SK-N-SH treated with all-trans-retinoic acid at 6 μM for 48 hours (cell line): ENCODE measurements at regions not wholly inside any gene's neighbourhood (a gene's known extent, or its start where the extent isn't known, plus 50 kb on each side); places are given as distances from the start of the nearest gene placed in this dataset.

Experiments used
- ATAC-seq: fragments of 200-7000 bp; cut with Tn5 transposase; 3 replicates; pipeline ENCODE4 v1.9.1; 2020; ENCODE audit warnings: mild to moderate bottlenecking, moderate library complexity
- ARNTL ChIP-seq: fragments of 450-650 bp; formaldehyde crosslinking; IDR thresholded peaks from 2 replicates; pipeline ENCODE4 v1.5.0; 2020; ENCODE audit warnings: low read depth, mild to moderate bottlenecking, moderate library complexity, borderline replicate concordance
- CREB5 ChIP-seq: fragments of 250-450 bp; sonication (Bioruptor Pico); IDR thresholded peaks from 2 replicates; pipeline ENCODE4 v1.5.1; 2020; ENCODE audit warnings: low read depth, mild to moderate bottlenecking, moderate library complexity
- CSDC2 ChIP-seq: fragments of 250-450 bp; sonication (Bioruptor Pico); IDR thresholded peaks from 2 replicates; pipeline ENCODE4 v1.5.0; 2020; ENCODE audit warnings: mild to moderate bottlenecking, moderate library complexity
- ESRRG ChIP-seq: fragments of 250-450 bp; sonication (Bioruptor Pico); IDR thresholded peaks from 2 replicates; pipeline ENCODE4 v1.6.1; 2021; ENCODE audit warnings: mild to moderate bottlenecking
- GLIS3 ChIP-seq: fragments of 250-450 bp; sonication (Bioruptor Pico); IDR thresholded peaks from 2 replicates; pipeline ENCODE4 v1.5.0; 2020; ENCODE audit warnings: mild to moderate bottlenecking, moderate library complexity
- ISL1 ChIP-seq: fragments of 250-450 bp; sonication (Bioruptor Pico); IDR thresholded peaks from 2 replicates; pipeline ENCODE4 v2.1.2; 2022; ENCODE audit warnings: mild to moderate bottlenecking, moderate library complexity
- OSR1 ChIP-seq: fragments of 250-450 bp; sonication (Bioruptor Pico); IDR thresholded peaks from 2 replicates; pipeline ENCODE4 v1.8.0; 2022; ENCODE audit warnings: moderate library complexity, mild to moderate bottlenecking, inconsistent platforms
- POU6F1 ChIP-seq: fragments of 250-450 bp; sonication (Bioruptor Pico); IDR thresholded peaks from 2 replicates; pipeline ENCODE4 v1.8.0; 2021; ENCODE audit warnings: low read depth, mild to moderate bottlenecking, moderate library complexity, borderline replicate concordance
- PPARA ChIP-seq: fragments of 250-450 bp; sonication (Bioruptor Pico); IDR thresholded peaks from 2 replicates; pipeline ENCODE4 v1.5.0; 2020; ENCODE audit warnings: mild to moderate bottlenecking, borderline replicate concordance
- RARB ChIP-seq: fragments of 250-450 bp; sonication (Bioruptor Pico); IDR thresholded peaks from 2 replicates; pipeline ENCODE4 v1.8.0; 2021; ENCODE audit warnings: mild to moderate bottlenecking, moderate library complexity
- SNAI2 ChIP-seq: fragments of 250-450 bp; sonication (Bioruptor Pico); IDR thresholded peaks from 2 replicates; pipeline ENCODE4 v1.5.0; 2020; ENCODE audit warnings: mild to moderate bottlenecking, moderate library complexity
- TCF4 ChIP-seq: fragments of 250-450 bp; sonication (Bioruptor Pico); IDR thresholded peaks from 2 replicates; pipeline ENCODE4 v1.8.0; 2021; ENCODE audit warnings: mild to moderate bottlenecking, moderate library complexity, borderline replicate concordance
- TOX ChIP-seq: fragments of 250-450 bp; sonication (Bioruptor Pico); IDR thresholded peaks from 2 replicates; pipeline ENCODE4 v1.8.0; 2021; ENCODE audit warnings: mild to moderate bottlenecking, moderate library complexity, borderline replicate concordance
- ZC3H10 ChIP-seq: fragments of 250-450 bp; sonication (Bioruptor Pico); IDR thresholded peaks from 2 replicates; pipeline ENCODE4 v1.5.1; 2021; ENCODE audit warnings: mild to moderate bottlenecking, moderate library complexity
- ZFP3 ChIP-seq: fragments of 250-450 bp; sonication (Bioruptor Pico); IDR thresholded peaks from 2 replicates; pipeline ENCODE4 v1.5.0; 2020; ENCODE audit warnings: mild to moderate bottlenecking, moderate library complexity
- ZFP30 ChIP-seq: fragments of 450-650 bp; formaldehyde crosslinking; IDR thresholded peaks from 2 replicates; pipeline ENCODE4 v1.5.0; 2022; ENCODE audit warnings: mild to moderate bottlenecking, moderate library complexity
- ZNF565 ChIP-seq: fragments of 450-650 bp; formaldehyde crosslinking; conservative IDR thresholded peaks from 2 replicates; pipeline ENCODE4 v1.5.0; 2020; ENCODE audit warnings: low read depth, mild to moderate bottlenecking, moderate library complexity
- ZNF70 ChIP-seq: fragments of 450-650 bp; formaldehyde crosslinking; IDR thresholded peaks from 2 replicates; pipeline ENCODE4 v1.5.0; 2020; ENCODE audit warnings: mild to moderate bottlenecking, moderate library complexity
- ZNF8 ChIP-seq: fragments of 450-650 bp; formaldehyde crosslinking; IDR thresholded peaks from 2 replicates; pipeline ENCODE4 v1.5.0; 2020; ENCODE audit warnings: mild to moderate bottlenecking, moderate library complexity
- TF ChIP-seq, protein P1 (sequence below): fragments of 250-450 bp; sonication (Bioruptor Pico); IDR thresholded peaks from 2 replicates; pipeline ENCODE4 v1.5.1; 2021; ENCODE audit warnings: mild to moderate bottlenecking, moderate library complexity
- TF ChIP-seq, protein P2 (sequence below): fragments of 250-450 bp; sonication (Bioruptor Pico); IDR thresholded peaks from 2 replicates; pipeline ENCODE4 v1.8.0; 2020; ENCODE audit warnings: mild to moderate bottlenecking, moderate library complexity, borderline replicate concordance

GRCh38 chr1:37393173-37394120 lies 80.9 kb upstream of the ZC3H12A start:
- TF ChIP-seq TCF4 (no peak), PPARA (CRISPR knock-in tag) (no peak), ZC3H10 (CRISPR knock-in tag) (no peak), ESRRG (no peak), ZNF565 (no peak)
- TF ChIP-seq, all 23 proteins: peak for 0
- ATAC-seq = no peak

DNA sequence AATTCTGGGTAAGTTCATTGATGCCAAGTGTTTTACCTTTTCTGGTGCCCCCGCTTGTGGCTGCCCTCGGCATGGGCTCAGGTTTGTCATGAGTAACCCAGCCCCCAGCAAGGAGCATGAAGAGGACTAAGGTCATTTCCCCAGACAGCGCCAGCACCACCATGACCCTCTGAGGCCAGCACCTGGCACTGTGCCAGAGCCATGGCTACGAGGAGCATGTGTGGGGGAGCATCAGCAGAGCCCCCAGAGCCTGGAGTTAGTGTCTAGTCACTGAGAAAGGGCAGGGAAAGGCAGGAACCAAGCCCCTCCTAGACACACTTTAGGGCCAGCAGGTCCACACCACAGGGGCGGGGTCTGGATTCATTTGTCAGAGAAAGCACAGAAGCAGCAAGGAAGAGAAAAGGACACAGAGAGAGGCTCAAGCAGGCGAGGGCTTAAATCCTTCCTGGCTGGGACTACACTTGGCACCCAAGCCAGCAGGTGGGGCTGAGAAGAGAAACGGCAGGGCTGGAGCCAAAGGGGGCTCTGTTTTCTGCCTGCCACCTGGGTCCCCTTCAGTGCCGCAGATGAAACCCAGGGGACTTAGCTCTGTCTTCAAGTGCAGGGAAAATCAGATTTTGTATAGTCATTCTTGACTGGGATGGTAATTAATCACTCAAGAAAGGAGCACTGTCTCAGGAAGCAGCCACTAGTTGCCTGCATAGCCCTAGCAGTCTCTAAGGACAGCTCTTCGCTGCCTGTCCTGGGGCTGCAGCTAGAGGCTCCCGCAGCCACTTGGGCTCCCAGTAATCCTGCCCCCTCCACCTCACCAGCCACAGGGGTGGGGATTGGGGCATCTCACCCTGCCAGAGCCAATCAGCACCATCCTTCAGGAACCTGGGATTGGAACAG lies 79.6 kb upstream of the ZC3H12A start:
- no peak for ATAC-seq

DNA sequence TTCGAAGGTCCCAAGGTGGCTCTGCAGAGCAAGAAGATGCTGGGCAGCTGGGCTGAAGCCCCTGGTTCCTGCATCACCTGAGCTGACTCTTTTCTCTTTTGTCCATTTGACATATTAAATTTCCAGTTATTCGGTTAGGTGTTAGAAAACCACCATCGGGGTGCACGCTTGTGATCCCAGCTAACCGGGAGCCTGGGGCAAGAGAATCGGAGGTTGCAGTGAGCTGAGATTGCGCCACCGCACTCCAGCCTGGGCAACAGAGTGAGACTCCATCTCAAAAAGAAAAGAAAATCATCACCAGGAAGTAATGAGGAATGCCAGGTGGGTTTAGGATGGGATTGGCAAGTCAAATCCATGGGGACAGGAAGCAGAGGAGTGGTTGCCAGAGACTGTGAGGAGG lies 76.3 kb upstream of the ZC3H12A start:
- ATAC-seq = no peak
- TF ChIP-seq OSR1 (no peak), PPARA (CRISPR knock-in tag) (no peak), GLIS3 (CRISPR knock-in tag) (no peak), TCF4 (no peak), ESRRG (no peak), ISL1 (CRISPR knock-in tag) (no peak), ZFP3 (CRISPR knock-in tag) (no peak), ZNF70 (CRISPR knock-in tag) (no peak)
- TF ChIP-seq, protein P1, sequence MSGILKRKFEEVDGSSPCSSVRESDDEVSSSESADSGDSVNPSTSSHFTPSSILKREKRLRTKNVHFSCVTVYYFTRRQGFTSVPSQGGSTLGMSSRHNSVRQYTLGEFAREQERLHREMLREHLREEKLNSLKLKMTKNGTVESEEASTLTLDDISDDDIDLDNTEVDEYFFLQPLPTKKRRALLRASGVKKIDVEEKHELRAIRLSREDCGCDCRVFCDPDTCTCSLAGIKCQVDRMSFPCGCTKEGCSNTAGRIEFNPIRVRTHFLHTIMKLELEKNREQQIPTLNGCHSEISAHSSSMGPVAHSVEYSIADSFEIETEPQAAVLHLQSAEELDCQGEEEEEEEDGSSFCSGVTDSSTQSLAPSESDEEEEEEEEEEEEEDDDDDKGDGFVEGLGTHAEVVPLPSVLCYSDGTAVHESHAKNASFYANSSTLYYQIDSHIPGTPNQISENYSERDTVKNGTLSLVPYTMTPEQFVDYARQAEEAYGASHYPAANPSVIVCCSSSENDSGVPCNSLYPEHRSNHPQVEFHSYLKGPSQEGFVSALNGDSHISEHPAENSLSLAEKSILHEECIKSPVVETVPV = no peak

More for the DNA sequence above, 79.6 kb upstream of the ZC3H12A start:
- no peak for TF ChIP-seq CREB5 (CRISPR knock-in tag)
- TF ChIP-seq SNAI2 (CRISPR knock-in tag) = no peak
- no peak for TF ChIP-seq ARNTL (CRISPR knock-in tag)
- TF ChIP-seq ZC3H10 (CRISPR knock-in tag) = no peak
- TF ChIP-seq ZNF8 (CRISPR knock-in tag) = no peak
- no peak for TF ChIP-seq ZNF565
- TF ChIP-seq, protein P2, sequence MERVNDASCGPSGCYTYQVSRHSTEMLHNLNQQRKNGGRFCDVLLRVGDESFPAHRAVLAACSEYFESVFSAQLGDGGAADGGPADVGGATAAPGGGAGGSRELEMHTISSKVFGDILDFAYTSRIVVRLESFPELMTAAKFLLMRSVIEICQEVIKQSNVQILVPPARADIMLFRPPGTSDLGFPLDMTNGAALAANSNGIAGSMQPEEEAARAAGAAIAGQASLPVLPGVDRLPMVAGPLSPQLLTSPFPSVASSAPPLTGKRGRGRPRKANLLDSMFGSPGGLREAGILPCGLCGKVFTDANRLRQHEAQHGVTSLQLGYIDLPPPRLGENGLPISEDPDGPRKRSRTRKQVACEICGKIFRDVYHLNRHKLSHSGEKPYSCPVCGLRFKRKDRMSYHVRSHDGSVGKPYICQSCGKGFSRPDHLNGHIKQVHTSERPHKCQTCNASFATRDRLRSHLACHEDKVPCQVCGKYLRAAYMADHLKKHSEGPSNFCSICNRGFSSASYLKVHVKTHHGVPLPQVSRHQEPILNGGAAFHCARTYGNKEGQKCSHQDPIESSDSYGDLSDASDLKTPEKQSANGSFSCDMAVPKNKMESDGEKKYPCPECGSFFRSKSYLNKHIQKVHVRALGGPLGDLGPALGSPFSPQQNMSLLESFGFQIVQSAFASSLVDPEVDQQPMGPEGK (CRISPR knock-in tag) = no peak
- TF ChIP-seq ZFP30 = no peak
- TF ChIP-seq TCF4 = no peak
- TF ChIP-seq OSR1 = no peak

DNA sequence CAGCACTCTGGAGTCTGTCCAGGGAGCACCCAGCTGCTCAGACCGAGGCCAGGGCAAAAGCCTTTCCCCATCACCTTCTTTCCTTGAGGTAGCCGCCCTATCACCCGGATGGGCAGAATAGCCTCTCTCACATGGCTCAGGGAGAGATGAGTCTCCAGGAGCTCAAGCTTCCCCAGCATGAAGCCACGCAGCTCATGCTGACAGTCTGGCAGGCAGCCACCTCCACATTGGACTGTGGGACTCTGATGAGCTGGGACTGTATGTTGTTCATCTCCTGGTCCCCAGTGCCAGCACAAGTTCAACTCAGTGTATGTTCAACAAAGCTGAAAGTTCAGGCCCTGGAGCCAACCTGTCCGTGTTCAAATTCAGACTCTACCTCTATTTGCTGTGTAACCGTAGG lies 75.2 kb upstream of the ZC3H12A start:
- TF ChIP-seq RARB = no peak
- no peak for TF ChIP-seq ESRRG
- no peak for TF ChIP-seq ARNTL (CRISPR knock-in tag)
- no peak for TF ChIP-seq CSDC2 (CRISPR knock-in tag)
- TF ChIP-seq TOX (CRISPR knock-in tag) = no peak
- no peak for TF ChIP-seq POU6F1 (CRISPR knock-in tag)
- TF ChIP-seq ISL1 (CRISPR knock-in tag) = no peak
- no peak for ATAC-seq
